ENCODE measurements at regions not wholly inside any gene's neighbourhood (a gene's known extent, or its start where the extent isn't known, plus 50 kb on each side); places are given as distances from the start of the nearest gene placed in this dataset.
A peak's percentile ranks its signal among the peaks of the same experiment; 100 is the strongest.
"Not testable (repeated sequence)": the region's sequence is repeated elsewhere in the genome, so short reads cannot be mapped to it uniquely, and the experiment has no call there.

- peak; percentile 2 for DNase-seq
Observed at GRCh38 chr9:85792057-85792456, 50.3 kb upstream of the AGTPBP1 start.

GRCh38 chr9:85802978-85803695, 61.4 kb upstream of the AGTPBP1 start:
- not testable (repeated sequence) for DNase-seq

- not testable (repeated sequence) for DNase-seq
Observed at GRCh38 chr9:85804847-85805133, 63.0 kb upstream of the AGTPBP1 start.

- peak; percentile 83 for DNase-seq
Observed at GRCh38 chr9:85805134-85806005, 63.6 kb upstream of the AGTPBP1 start.

GRCh38 chr9:85808329-85808728, 66.6 kb upstream of the AGTPBP1 start:
- not testable (repeated sequence) for DNase-seq

GRCh38 chr9:85813388-85813787, 71.6 kb upstream of the AGTPBP1 start:
- DNase-seq: not testable (repeated sequence)

- DNase-seq: not testable (repeated sequence)
Observed at GRCh38 chr9:85814800-85815199, 73.0 kb upstream of the AGTPBP1 start.

- peak; percentile 29 for DNase-seq
Observed at GRCh38 chr9:85818971-85819370, 77.2 kb upstream of the AGTPBP1 start.

- DNase-seq: not testable (repeated sequence)
Observed at GRCh38 chr9:85820598-85820997, 78.8 kb upstream of the AGTPBP1 start.

GRCh38 chr9:85824949-85825348, 83.2 kb upstream of the AGTPBP1 start:
- peak; percentile 24 for DNase-seq

GRCh38 chr9:85834591-85834990, 92.8 kb upstream of the AGTPBP1 start:
- DNase-seq: not testable (repeated sequence)

GRCh38 chr9:85843949-85844348, 97.0 kb upstream of the NAA35 start:
- not testable (repeated sequence) for DNase-seq

- not testable (repeated sequence) for DNase-seq
Observed at GRCh38 chr9:85847782-85848181, 93.2 kb upstream of the NAA35 start.

- no peak for DNase-seq
Observed at GRCh38 chr9:85858056-85858750, 82.7 kb upstream of the NAA35 start.

- DNase-seq: peak; percentile 42
Observed at GRCh38 chr9:85859765-85860164, 81.2 kb upstream of the NAA35 start.

- not testable (repeated sequence) for DNase-seq
Observed at GRCh38 chr9:85861882-85862281, 79.1 kb upstream of the NAA35 start.

GRCh38 chr9:85863875-85864274, 77.1 kb upstream of the NAA35 start:
- no peak for DNase-seq

- no peak for DNase-seq
Observed at GRCh38 chr9:85871008-85871407, 69.9 kb upstream of the NAA35 start.

GRCh38 chr9:85871683-85872082, 69.3 kb upstream of the NAA35 start:
- not testable (repeated sequence) for DNase-seq

- no peak for DNase-seq
Observed at GRCh38 chr9:85872463-85872862, 68.5 kb upstream of the NAA35 start.

- DNase-seq: no peak
Observed at GRCh38 chr9:85876628-85877027, 64.3 kb upstream of the NAA35 start.

GRCh38 chr9:85878872-85879597, 61.9 kb upstream of the NAA35 start:
- not testable (repeated sequence) for DNase-seq

GRCh38 chr9:85880507-85880906, 60.4 kb upstream of the NAA35 start:
- DNase-seq: not testable (repeated sequence)
